Sigmoid colon (tissue), 6 donors: ENCODE measurements at regions not wholly inside any gene's neighbourhood (a gene's known extent, or its start where the extent isn't known, plus 50 kb on each side); places are given as distances from the start of the nearest gene placed in this dataset.

Experiments
- DNase-seq: peaks from one replicate; pipeline ENCODE4 v3.0.0-alpha.2; 2019
- H3K27ac ChIP-seq, 4 donors: fragments of 200-600 bp; sonication (generic); one replicate each; pipeline ENCODE4 v1.5.1; 2016 to 2019; ENCODE audit warnings: mild to moderate bottlenecking in 1 of 4
- H3K27me3 ChIP-seq, 3 donors: fragments of 200-600 bp; sonication (generic); one replicate each; pipeline ENCODE4 v1.5.1; 2019; ENCODE audit warnings: mild to moderate bottlenecking in 1 of 3
- H3K36me3 ChIP-seq, 4 donors: fragments of 200-600 bp; sonication (generic); one replicate each; pipeline ENCODE4 v1.5.1; 2016 to 2019
- H3K4me1 ChIP-seq, 4 donors: fragments of 200-600 bp; sonication (generic); one replicate each; pipeline ENCODE4 v1.5.1; 2017 to 2019
- H3K4me3 ChIP-seq, 4 donors: fragments of 200-600 bp; sonication (generic); one replicate each; pipeline ENCODE4 v1.5.1; 2017 to 2019; ENCODE audit warnings: mild to moderate bottlenecking in 2 of 4, moderate library complexity in 1 of 4
- H3K9me3 ChIP-seq, 4 donors: fragments of 200-600 bp in 3 of 4; sonication (generic) in 3 of 4; one replicate each; pipeline versions ENCODE4 v1.5.1 to v1.6.1; 2013 to 2019
- EP300 ChIP-seq, 4 donors: sonication (generic); formaldehyde crosslinking; IDR thresholded peaks; one replicate each; pipeline ENCODE4 v1.6.1; 2017; ENCODE audit warnings: antibody characterized with exemption in 4 of 4
- POLR2A ChIP-seq, 2 donors: fragments of 450-650 bp; IDR thresholded peaks; one replicate each; pipeline ENCODE4 v1.6.1; 2016; ENCODE audit warnings: antibody characterized with exemption in 2 of 2, mild to moderate bottlenecking in 2 of 2, moderate library complexity in 2 of 2
- POLR2AphosphoS5 ChIP-seq, 4 donors: sonication (generic); formaldehyde crosslinking; IDR thresholded peaks; one replicate each; pipeline ENCODE4 v1.6.1; 2017; ENCODE audit warnings: antibody characterized with exemption in 4 of 4
- WGBS, 2 donors: extraction: QIAGEN DNeasy Blood & Tissue Kit; methylation state at CpG; one replicate each; pipeline ENCODE4 v1.1.7; 2013; 5-methylcytosine and 5-hydroxymethylcytosine counted together
- intact Hi-C: fragments of 100-400 bp; cut with DNase I; formaldehyde crosslinking; loops from one replicate; pipeline ENCODE4 v1.15.1; 2023
- TF ChIP-seq, protein P1 (sequence below), 4 experiments: fragments of 450-650 bp in 3 of 4; fragments of 200-600 bp in 1 of 4; IDR thresholded peaks; one replicate each; pipeline ENCODE4 v1.5.1; 2016 to 2019; ENCODE audit warnings: antibody characterized with exemption in 4 of 4, mild to moderate bottlenecking in 3 of 4, moderate library complexity in 2 of 4
- donor health status: healthy with polysubstance abuse.
- donor health status: healthy.

DNA sequence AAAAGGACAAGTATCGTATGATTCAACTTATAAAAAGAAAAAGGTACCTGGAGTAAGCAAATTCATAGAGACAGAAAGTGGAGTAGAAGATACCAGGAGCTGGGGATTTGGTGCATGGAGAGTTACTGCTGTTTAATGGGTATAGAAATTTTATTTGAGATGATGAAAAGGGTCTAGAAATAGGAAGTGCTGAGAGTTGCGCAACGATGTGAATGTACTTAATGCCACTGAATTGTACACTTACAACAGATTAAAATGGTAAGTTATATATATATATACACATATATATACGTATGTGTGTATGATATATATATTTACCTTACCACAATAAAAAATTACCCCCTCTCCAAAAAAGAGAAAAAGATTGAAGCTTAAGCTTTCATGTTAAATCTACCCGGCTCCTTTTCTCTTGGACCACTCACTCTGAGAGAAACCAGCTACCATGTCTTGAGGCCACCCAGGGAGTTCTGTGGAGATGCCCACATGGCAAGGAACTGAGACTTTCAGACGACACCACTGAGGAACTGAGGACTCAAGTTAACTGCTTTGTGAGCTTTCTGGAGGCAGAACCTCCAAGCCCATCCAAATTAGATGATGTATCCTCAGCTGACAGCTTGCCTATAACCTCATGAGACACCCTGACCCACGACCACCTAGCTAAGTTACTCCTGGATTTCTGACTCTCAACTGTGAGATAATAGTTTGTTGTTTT is 130.0 kb upstream of the BTG1 start:
- intact Hi-C loops = no loop called here

DNA sequence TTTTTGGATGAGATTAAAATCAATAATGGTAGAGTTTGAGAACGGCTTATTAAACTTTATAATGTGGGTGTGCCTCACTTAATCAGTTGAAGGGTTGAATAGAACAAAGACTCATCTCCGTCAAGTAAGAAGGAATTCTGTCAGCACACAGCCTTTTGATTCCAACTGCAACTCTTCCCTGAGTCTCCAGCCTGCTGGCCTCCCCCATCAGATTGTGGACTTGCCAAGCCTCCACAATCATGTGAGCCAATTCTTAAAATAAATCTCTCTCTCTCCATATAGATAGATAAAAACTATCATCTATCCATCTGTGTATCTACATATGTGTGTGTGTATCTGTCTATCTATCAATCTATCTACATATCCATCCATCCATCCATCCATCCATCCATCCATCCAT is 127.4 kb upstream of the BTG1 start:
- WGBS, 2 donors = 89 to 93% methylated on average over 2 of the region's 2 CpGs
- H3K4me1 ChIP-seq = no peaks in the 10 kb centered on the region
- no peak overlapping the region for H3K27ac ChIP-seq
- no peak overlapping the region for H3K4me3 ChIP-seq
- no peak for TF ChIP-seq POLR2A (IDR thresholded peaks at IDR 0.05)
- TF ChIP-seq, protein P1, sequence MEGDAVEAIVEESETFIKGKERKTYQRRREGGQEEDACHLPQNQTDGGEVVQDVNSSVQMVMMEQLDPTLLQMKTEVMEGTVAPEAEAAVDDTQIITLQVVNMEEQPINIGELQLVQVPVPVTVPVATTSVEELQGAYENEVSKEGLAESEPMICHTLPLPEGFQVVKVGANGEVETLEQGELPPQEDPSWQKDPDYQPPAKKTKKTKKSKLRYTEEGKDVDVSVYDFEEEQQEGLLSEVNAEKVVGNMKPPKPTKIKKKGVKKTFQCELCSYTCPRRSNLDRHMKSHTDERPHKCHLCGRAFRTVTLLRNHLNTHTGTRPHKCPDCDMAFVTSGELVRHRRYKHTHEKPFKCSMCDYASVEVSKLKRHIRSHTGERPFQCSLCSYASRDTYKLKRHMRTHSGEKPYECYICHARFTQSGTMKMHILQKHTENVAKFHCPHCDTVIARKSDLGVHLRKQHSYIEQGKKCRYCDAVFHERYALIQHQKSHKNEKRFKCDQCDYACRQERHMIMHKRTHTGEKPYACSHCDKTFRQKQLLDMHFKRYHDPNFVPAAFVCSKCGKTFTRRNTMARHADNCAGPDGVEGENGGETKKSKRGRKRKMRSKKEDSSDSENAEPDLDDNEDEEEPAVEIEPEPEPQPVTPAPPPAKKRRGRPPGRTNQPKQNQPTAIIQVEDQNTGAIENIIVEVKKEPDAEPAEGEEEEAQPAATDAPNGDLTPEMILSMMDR (IDR thresholded peaks at IDR 0.05) = no peak
- TF ChIP-seq POLR2AphosphoS5 (IDR thresholded peaks at IDR 0.05) = no peak
- no peaks in the 10 kb centered on the region for H3K9me3 ChIP-seq
- intact Hi-C loops = no loop called here
- DNase-seq = no peak
- H3K36me3 ChIP-seq = no peaks in the 10 kb centered on the region
- H3K27me3 ChIP-seq = no peaks in the 10 kb centered on the region

More for the DNA sequence above, 130.0 kb upstream of the BTG1 start:
- no peaks in the 10 kb centered on the region for H3K36me3 ChIP-seq
- no peak overlapping the region for H3K4me3 ChIP-seq
- H3K4me1 ChIP-seq = peaks cover 0 to 9% (median 0%) of the 10 kb centered on the region in 4 donors
- no peaks in the 10 kb centered on the region for H3K9me3 ChIP-seq
- no peak overlapping the region for H3K27ac ChIP-seq
- no peak for DNase-seq
- 79 to 80% methylated on average over 7 of the region's 7 CpGs for WGBS, 2 donors
- TF ChIP-seq EP300 (IDR thresholded peaks at IDR 0.05) (no peak), POLR2A (IDR thresholded peaks at IDR 0.05) (no peak), POLR2AphosphoS5 (IDR thresholded peaks at IDR 0.05) (no peak)
- TF ChIP-seq, protein P1 (IDR thresholded peaks at IDR 0.05) = no peak
- no peaks in the 10 kb centered on the region for H3K27me3 ChIP-seq

GRCh38 chr12:92272061-92272964 is 126.7 kb upstream of the BTG1 start:
- Histone ChIP-seq H3K4me3 (no peak overlapping the region), H3K27me3 (no peaks in the 10 kb centered on the region), H3K4me1 (no peaks in the 10 kb centered on the region), H3K9me3 (no peaks in the 10 kb centered on the region), H3K27ac (no peak overlapping the region), H3K36me3 (no peaks in the 10 kb centered on the region)
- intact Hi-C loops = no loop called here
- TF ChIP-seq EP300 (IDR thresholded peaks at IDR 0.05) = no peak
- TF ChIP-seq POLR2A (IDR thresholded peaks at IDR 0.05) = no peak
- TF ChIP-seq, protein P1 (IDR thresholded peaks at IDR 0.05) = no peak
- no peak for TF ChIP-seq POLR2AphosphoS5 (IDR thresholded peaks at IDR 0.05)
- WGBS, 2 donors = 90 to 93% methylated on average over 9 of the region's 9 CpGs
- no peak for DNase-seq

DNA sequence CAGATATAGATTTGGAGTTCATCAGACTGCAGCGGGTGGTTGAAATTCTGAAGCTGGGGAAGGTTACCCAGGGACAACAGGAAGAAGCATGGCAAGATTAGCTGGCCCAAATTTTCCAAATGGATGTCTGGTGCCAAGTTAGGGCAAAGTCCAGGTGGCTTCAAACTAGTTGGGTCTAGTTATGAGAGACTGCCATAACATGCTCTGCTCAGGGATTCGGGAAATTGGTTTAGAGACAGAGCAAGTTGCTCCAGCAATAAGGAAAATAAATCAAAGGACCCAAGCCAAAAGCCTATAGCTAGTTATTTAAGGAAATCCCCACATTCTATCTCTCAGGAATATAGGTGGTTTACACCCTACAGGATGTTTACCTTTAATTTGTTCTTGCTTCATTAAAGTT is 125.7 kb upstream of the BTG1 start:
- Histone ChIP-seq H3K4me1 (no peaks in the 10 kb centered on the region), H3K27me3 (no peaks in the 10 kb centered on the region), H3K9me3 (no peaks in the 10 kb centered on the region), H3K4me3 (no peak overlapping the region), H3K27ac (no peak overlapping the region), H3K36me3 (no peaks in the 10 kb centered on the region)
- DNase-seq = no peak
- 51 to 78% methylated on average over 2 of the region's 2 CpGs for WGBS, 2 donors
- TF ChIP-seq POLR2A (IDR thresholded peaks at IDR 0.05) = no peak
- TF ChIP-seq, protein P1 (IDR thresholded peaks at IDR 0.05) = no peak
- no peak for TF ChIP-seq EP300 (IDR thresholded peaks at IDR 0.05)
- no peak for TF ChIP-seq POLR2AphosphoS5 (IDR thresholded peaks at IDR 0.05)
- intact Hi-C loops = no loop called here
